ENCODE measurements at regions not wholly inside any gene's neighbourhood (a gene's known extent, or its start where the extent isn't known, plus 50 kb on each side); places are given as distances from the start of the nearest gene placed in this dataset.

- H3K4me3 ChIP-seq: no peak overlapping the region
Observed at GRCh38 chr1:229042482-229042881, 228.4 kb upstream of the RAB4A start.

GRCh38 chr1:229043115-229043514, 227.8 kb upstream of the RAB4A start:
- H3K4me1 ChIP-seq: no peaks in the 10 kb centered on the region
- no peaks in the 10 kb centered on the region for H3K36me3 ChIP-seq
- no peak for DNase-seq (ENCODE audit: low spot score)
- no peak for TF ChIP-seq CTCF (IDR thresholded peaks at IDR 0.05)
- no peak overlapping the region for H3K27ac ChIP-seq
- H3K27me3 ChIP-seq: no peaks in the 10 kb centered on the region
- H3K9me3 ChIP-seq: no peaks in the 10 kb centered on the region
- H3K4me3 ChIP-seq: no peak overlapping the region

More at GRCh38 chr1:229042482-229042881, 228.4 kb upstream of the RAB4A start:
- no peaks in the 10 kb centered on the region for H3K4me1 ChIP-seq
- DNase-seq (ENCODE audit: low spot score): no peak
- no peak overlapping the region for H3K27ac ChIP-seq
- TF ChIP-seq CTCF (IDR thresholded peaks at IDR 0.05): no peak
- H3K27me3 ChIP-seq: no peaks in the 10 kb centered on the region
- no peaks in the 10 kb centered on the region for H3K36me3 ChIP-seq
- no peaks in the 10 kb centered on the region for H3K9me3 ChIP-seq

- Histone ChIP-seq H3K9me3 (no peaks in the 10 kb centered on the region), H3K4me3 (no peak overlapping the region)
- peak; percentile 54 for DNase-seq (ENCODE audit: low spot score)
Observed at GRCh38 chr1:229046251-229046853, 224.6 kb upstream of the RAB4A start.

GRCh38 chr1:229047161-229047839, 223.6 kb upstream of the RAB4A start:
- TF ChIP-seq CTCF (IDR thresholded peaks at IDR 0.05): no peak
- no peaks in the 10 kb centered on the region for H3K9me3 ChIP-seq
- no peak overlapping the region for H3K27ac ChIP-seq
- H3K4me3 ChIP-seq: no peak overlapping the region
- H3K27me3 ChIP-seq: no peaks in the 10 kb centered on the region
- H3K36me3 ChIP-seq: no peaks in the 10 kb centered on the region
- H3K4me1 ChIP-seq: no peaks in the 10 kb centered on the region
- peak; percentile 23 for DNase-seq (ENCODE audit: low spot score)

More at GRCh38 chr1:229046251-229046853, 224.6 kb upstream of the RAB4A start:
- Histone ChIP-seq H3K27ac (no peak overlapping the region), H3K27me3 (no peaks in the 10 kb centered on the region), H3K36me3 (no peaks in the 10 kb centered on the region), H3K4me1 (no peaks in the 10 kb centered on the region)
- TF ChIP-seq CTCF (IDR thresholded peaks at IDR 0.05): no peak

- no peaks in the 10 kb centered on the region for H3K27me3 ChIP-seq
- no peak overlapping the region for H3K4me3 ChIP-seq
- no peaks in the 10 kb centered on the region for H3K9me3 ChIP-seq
- no peaks in the 10 kb centered on the region for H3K36me3 ChIP-seq
- H3K27ac ChIP-seq: no peak overlapping the region
- no peaks in the 10 kb centered on the region for H3K4me1 ChIP-seq
- DNase-seq (ENCODE audit: low spot score): peak; percentile 53
- no peak for TF ChIP-seq CTCF (IDR thresholded peaks at IDR 0.05)
Observed at GRCh38 chr1:229047840-229048620, 222.9 kb upstream of the RAB4A start.
